22Rv1 (cell line): ENCODE measurements at regions not wholly inside any gene's neighbourhood (a gene's known extent, or its start where the extent isn't known, plus 50 kb on each side); places are given as distances from the start of the nearest gene placed in this dataset.

Source experiments
- CTCF ChIP-seq: fragments of 450-650 bp; IDR thresholded peaks from 2 replicates; pipeline ENCODE4 v1.5.1; 2017; ENCODE audit warnings: mild to moderate bottlenecking
- ZFX ChIP-seq: fragments of 450-650 bp; IDR thresholded peaks from 2 replicates; pipeline ENCODE4 v1.6.1; 2017; ENCODE audit warnings: antibody characterized with exemption, borderline replicate concordance

DNA sequence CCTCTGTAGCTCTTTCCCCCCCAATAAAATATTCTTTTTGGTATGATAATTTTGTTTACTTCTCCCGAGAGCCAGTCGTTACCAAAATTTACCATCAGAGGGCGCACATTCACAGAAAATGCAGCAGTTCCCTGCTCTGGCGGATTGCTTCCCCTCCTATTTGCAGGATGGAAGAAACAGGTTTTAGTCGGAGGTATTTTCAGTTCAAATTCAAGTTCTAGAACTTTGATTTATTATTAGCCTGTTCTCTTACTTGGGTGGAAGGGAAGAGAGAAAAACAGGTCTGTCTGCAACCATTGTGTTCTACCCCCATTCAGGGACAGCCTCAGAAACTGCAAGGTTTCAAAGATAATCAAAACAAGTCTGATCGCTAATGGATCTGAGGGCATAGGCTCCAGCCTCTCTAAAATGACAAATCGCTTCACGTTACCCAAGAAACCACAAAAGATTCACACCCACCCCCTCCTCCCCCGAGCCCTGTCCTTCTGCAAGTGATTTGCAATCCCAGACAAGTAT lies 263.8 kb upstream of the RPS6KA3 start:
- peak; percentile 66 for TF ChIP-seq CTCF
- no peak for TF ChIP-seq ZFX
